HG03469 (cell line): ENCODE measurements at regions not wholly inside any gene's neighbourhood (a gene's known extent, or its start where the extent isn't known, plus 50 kb on each side); places are given as distances from the start of the nearest gene placed in this dataset.
"Not testable (repeated sequence)": the region's sequence is repeated elsewhere in the genome, so short reads cannot be mapped to it uniquely, and the experiment has no call there.

ENCODE experiments used
- ATAC-seq: cut with Tn5 transposase; IDR thresholded peaks from one replicate; pipeline ENCODE4 v1.9.1; 2021; ENCODE audit warnings: mild to moderate bottlenecking, moderate library complexity, moderate number of reproducible peaks; ENCODE audit not compliant: unreplicated experiment

- ATAC-seq = no peak
These were observed 254.8 kb downstream of the TEX29 start for GRCh38 chr13:111575276-111575675.

- no peak for ATAC-seq
These were observed 255.3 kb downstream of the TEX29 start for GRCh38 chr13:111575719-111576118.

- ATAC-seq = no peak
These were observed 256.9 kb downstream of the TEX29 start for GRCh38 chr13:111577208-111577828.

GRCh38 chr13:111577956-111578605 lies 257.6 kb downstream of the TEX29 start:
- ATAC-seq = no peak

- ATAC-seq = no peak
These were observed 263.7 kb downstream of the TEX29 start for GRCh38 chr13:111584101-111584672.

- no peak for ATAC-seq
These were observed 264.4 kb downstream of the TEX29 start for GRCh38 chr13:111584870-111585269.

GRCh38 chr13:111586291-111586690 lies 265.8 kb downstream of the TEX29 start:
- no peak for ATAC-seq

- ATAC-seq = no peak
These were observed 266.8 kb downstream of the TEX29 start for GRCh38 chr13:111587249-111587648.

GRCh38 chr13:111589321-111589720 lies 268.9 kb downstream of the TEX29 start:
- no peak for ATAC-seq

GRCh38 chr13:111589992-111590391 lies 269.6 kb downstream of the TEX29 start:
- no peak for ATAC-seq

GRCh38 chr13:111590796-111591195 lies 270.4 kb downstream of the TEX29 start:
- no peak for ATAC-seq

GRCh38 chr13:111593490-111593889 lies 273.0 kb downstream of the TEX29 start:
- not testable (repeated sequence) for ATAC-seq

GRCh38 chr13:111594606-111595005 lies 274.2 kb downstream of the TEX29 start:
- ATAC-seq = no peak

- ATAC-seq = no peak
These were observed 274.8 kb downstream of the TEX29 start for GRCh38 chr13:111595276-111595675.

- ATAC-seq = no peak
These were observed 275.3 kb downstream of the TEX29 start for GRCh38 chr13:111595791-111596190.

- ATAC-seq = no peak
These were observed 276.8 kb downstream of the TEX29 start for GRCh38 chr13:111597191-111597611.

GRCh38 chr13:111597618-111598017 lies 277.2 kb downstream of the TEX29 start:
- ATAC-seq = no peak

- ATAC-seq = no peak
These were observed 278.3 kb downstream of the TEX29 start for GRCh38 chr13:111598747-111599146.

GRCh38 chr13:111599791-111600190 lies 279.3 kb downstream of the TEX29 start:
- ATAC-seq = no peak

GRCh38 chr13:111602874-111603273 lies 282.4 kb downstream of the TEX29 start:
- no peak for ATAC-seq

GRCh38 chr13:111604097-111604496 lies 283.7 kb downstream of the TEX29 start:
- ATAC-seq = no peak

GRCh38 chr13:111608556-111608955 lies 288.1 kb downstream of the TEX29 start:
- ATAC-seq = no peak
